K562 (cell line): ENCODE measurements at regions not wholly inside any gene's neighbourhood (a gene's known extent, or its start where the extent isn't known, plus 50 kb on each side); places are given as distances from the start of the nearest gene placed in this dataset.

Experiments used
- CHD2 ChIP-seq: IDR thresholded peaks from 2 replicates; pipeline ENCODE4 v1.6.1; 2011; ENCODE audit warnings: low read depth, low read length
- CREB5 ChIP-seq: fragments of 250-450 bp; sonication (Bioruptor Pico); IDR thresholded peaks from 2 replicates; pipeline ENCODE4 v1.5.0; 2020; ENCODE audit warnings: mild to moderate bottlenecking
- CTCF ChIP-seq, 3 experiments: IDR thresholded peaks in 2 of 3; conservative IDR thresholded peaks in 1 of 3; 2 replicates each; pipeline ENCODE4 v1.5.1; 2011 to 2012; ENCODE audit warnings: low read length in 3 of 3, mild to moderate bottlenecking in 3 of 3, control low read depth in 2 of 3, improper control_type of control experiment in 1 of 3, inconsistent platforms in 1 of 3, low read depth in 1 of 3, mixed read lengths in 1 of 3, moderate library complexity in 1 of 3; ENCODE audit not compliant: insufficient read depth in 2 of 3
- EZH2 ChIP-seq: IDR thresholded peaks from 2 replicates; pipeline ENCODE4 v1.6.1; 2012; ENCODE audit warnings: low read depth, mild to moderate bottlenecking, inconsistent platforms, low read length, borderline replicate concordance
- HNRNPK ChIP-seq: fragments of 200-400 bp; formaldehyde crosslinking; IDR thresholded peaks from one replicate; pipeline ENCODE4 v1.6.1; 2018; ENCODE audit warnings: mild to moderate bottlenecking, low read depth, low read length; ENCODE audit not compliant: poor library complexity, severe bottlenecking
- KLF6 ChIP-seq: fragments of 250-450 bp; sonication (Bioruptor Pico); IDR thresholded peaks from 2 replicates; pipeline ENCODE4 v1.4.0; 2020; ENCODE audit warnings: mild to moderate bottlenecking, moderate library complexity, borderline replicate concordance
- POLR2A ChIP-seq: fragments of 450-650 bp; conservative IDR thresholded peaks from 2 replicates; pipeline ENCODE4 v1.6.1; 2016
- TAF7 ChIP-seq: fragments of 450-650 bp; IDR thresholded peaks from 2 replicates; pipeline ENCODE4 v1.6.1; 2016; ENCODE audit warnings: missing genetic modification characterization, missing compliant biosample characterization
- TSC22D4 ChIP-seq: fragments of 450-650 bp; IDR thresholded peaks from 2 replicates; pipeline ENCODE4 v1.6.1; 2016; ENCODE audit warnings: missing genetic modification characterization, missing biosample characterization, control low read depth
- TF ChIP-seq, protein P1 (sequence below): fragments of 450-650 bp; IDR thresholded peaks from 2 replicates; pipeline ENCODE4 v1.6.1; 2017; ENCODE audit warnings: mild to moderate bottlenecking, moderate library complexity
- TF ChIP-seq, protein P2 (sequence below): fragments of 450-650 bp; IDR thresholded peaks from 2 replicates; pipeline ENCODE4 v1.6.1; 2016

- TF ChIP-seq CTCF (IDR thresholded peaks at IDR 0.05 in 2 of 3, conservative IDR thresholded peaks at IDR 0.05 in 1 of 3; ENCODE audit: insufficient read depth in 2 of 3, low read depth in 1 of 3, low read length in 3 of 3) (no peak), EZH2 (no peak), CHD2 (no peak), TSC22D4 (tag) (no peak), HNRNPK (no peak), CREB5 (CRISPR knock-in tag) (no peak), TAF7 (tag) (no peak), POLR2A (no peak), KLF6 (CRISPR knock-in tag) (no peak)
- TF ChIP-seq, protein P1, sequence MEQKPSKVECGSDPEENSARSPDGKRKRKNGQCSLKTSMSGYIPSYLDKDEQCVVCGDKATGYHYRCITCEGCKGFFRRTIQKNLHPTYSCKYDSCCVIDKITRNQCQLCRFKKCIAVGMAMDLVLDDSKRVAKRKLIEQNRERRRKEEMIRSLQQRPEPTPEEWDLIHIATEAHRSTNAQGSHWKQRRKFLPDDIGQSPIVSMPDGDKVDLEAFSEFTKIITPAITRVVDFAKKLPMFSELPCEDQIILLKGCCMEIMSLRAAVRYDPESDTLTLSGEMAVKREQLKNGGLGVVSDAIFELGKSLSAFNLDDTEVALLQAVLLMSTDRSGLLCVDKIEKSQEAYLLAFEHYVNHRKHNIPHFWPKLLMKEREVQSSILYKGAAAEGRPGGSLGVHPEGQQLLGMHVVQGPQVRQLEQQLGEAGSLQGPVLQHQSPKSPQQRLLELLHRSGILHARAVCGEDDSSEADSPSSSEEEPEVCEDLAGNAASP = no peak
- TF ChIP-seq, protein P2, sequence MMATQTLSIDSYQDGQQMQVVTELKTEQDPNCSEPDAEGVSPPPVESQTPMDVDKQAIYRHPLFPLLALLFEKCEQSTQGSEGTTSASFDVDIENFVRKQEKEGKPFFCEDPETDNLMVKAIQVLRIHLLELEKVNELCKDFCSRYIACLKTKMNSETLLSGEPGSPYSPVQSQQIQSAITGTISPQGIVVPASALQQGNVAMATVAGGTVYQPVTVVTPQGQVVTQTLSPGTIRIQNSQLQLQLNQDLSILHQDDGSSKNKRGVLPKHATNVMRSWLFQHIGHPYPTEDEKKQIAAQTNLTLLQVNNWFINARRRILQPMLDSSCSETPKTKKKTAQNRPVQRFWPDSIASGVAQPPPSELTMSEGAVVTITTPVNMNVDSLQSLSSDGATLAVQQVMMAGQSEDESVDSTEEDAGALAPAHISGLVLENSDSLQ = no peak
Observed at GRCh38 chr4:56146956-56147355, 198.2 kb downstream of the CEP135 start.
